ENCODE measurements at regions not wholly inside any gene's neighbourhood (a gene's known extent, or its start where the extent isn't known, plus 50 kb on each side); places are given as distances from the start of the nearest gene placed in this dataset.
"Not testable (repeated sequence)": the region's sequence is repeated elsewhere in the genome, so short reads cannot be mapped to it uniquely, and the experiment has no call there.

- not testable (repeated sequence) for TF ChIP-seq CTCF, POLR2A (IDR thresholded peaks at IDR 0.05)
These were observed 117.1 kb downstream of the MZT1 start for GRCh38 chr13:72610251-72610891.

Data from heart left ventricle (tissue), 13 donors.